ENCODE measurements at regions not wholly inside any gene's neighbourhood (a gene's known extent, or its start where the extent isn't known, plus 50 kb on each side); places are given as distances from the start of the nearest gene placed in this dataset.
"Not testable (repeated sequence)": the region's sequence is repeated elsewhere in the genome, so short reads cannot be mapped to it uniquely, and the experiment has no call there.

DNA sequence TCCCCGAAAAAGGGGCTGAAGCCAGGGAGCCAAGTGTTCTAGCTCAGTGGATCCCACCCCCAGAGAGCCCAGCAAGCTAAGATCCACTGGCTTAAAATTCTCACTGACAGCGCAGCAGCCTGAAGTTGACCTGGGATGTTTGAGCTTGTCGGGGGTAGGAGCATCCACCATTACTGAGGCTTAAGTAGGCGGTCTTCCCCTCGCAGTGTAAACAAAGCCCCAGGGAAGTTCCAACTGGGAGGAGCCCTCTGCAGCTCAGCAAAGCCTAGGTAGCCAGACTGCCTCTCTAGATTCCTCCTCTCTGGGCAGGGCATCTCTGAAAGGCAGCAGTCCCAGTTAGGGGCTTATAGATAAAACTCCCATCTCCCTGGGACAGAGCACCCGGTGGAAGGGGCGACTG, 56.8 kb upstream of the FGF16 start:
- not testable (repeated sequence) for TF ChIP-seq YY1 (IDR thresholded peaks at IDR 0.05; ENCODE audit: insufficient read depth, insufficient read length); SUZ12 (IDR thresholded peaks at IDR 0.05; ENCODE audit: extremely low read depth, insufficient read depth, insufficient read length); ZNF274 (IDR thresholded peaks at IDR 0.05; ENCODE audit: low read depth, low read length)

Data from NT2/D1 (cell line).